ENCODE measurements at regions not wholly inside any gene's neighbourhood (a gene's known extent, or its start where the extent isn't known, plus 50 kb on each side); places are given as distances from the start of the nearest gene placed in this dataset.

DNA sequence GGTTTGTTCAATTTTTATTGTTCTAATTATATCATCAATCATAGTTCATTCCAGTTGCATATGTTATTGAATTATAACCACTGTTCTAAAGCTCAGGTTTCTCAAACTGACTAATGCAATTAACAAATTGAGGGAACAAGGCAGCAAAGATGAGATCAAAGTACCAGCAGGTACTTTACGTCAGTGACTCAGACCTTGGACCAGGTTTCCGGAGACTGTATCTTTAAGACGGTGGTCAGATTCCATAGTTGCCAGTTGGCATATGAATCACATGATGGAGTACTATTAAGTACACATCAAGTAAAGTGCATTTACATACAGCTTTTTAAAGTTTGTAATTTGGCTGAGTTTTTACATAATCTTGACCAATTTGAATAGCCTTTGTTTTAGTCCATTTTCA lies 583.6 kb upstream of the ROBO2 start:
- TF ChIP-seq, protein P1, sequence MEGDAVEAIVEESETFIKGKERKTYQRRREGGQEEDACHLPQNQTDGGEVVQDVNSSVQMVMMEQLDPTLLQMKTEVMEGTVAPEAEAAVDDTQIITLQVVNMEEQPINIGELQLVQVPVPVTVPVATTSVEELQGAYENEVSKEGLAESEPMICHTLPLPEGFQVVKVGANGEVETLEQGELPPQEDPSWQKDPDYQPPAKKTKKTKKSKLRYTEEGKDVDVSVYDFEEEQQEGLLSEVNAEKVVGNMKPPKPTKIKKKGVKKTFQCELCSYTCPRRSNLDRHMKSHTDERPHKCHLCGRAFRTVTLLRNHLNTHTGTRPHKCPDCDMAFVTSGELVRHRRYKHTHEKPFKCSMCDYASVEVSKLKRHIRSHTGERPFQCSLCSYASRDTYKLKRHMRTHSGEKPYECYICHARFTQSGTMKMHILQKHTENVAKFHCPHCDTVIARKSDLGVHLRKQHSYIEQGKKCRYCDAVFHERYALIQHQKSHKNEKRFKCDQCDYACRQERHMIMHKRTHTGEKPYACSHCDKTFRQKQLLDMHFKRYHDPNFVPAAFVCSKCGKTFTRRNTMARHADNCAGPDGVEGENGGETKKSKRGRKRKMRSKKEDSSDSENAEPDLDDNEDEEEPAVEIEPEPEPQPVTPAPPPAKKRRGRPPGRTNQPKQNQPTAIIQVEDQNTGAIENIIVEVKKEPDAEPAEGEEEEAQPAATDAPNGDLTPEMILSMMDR (IDR thresholded peaks at IDR 0.05): no peak
- no peak for TF ChIP-seq POLR2A (IDR thresholded peaks at IDR 0.05)
